OCI-LY3 (cell line): ENCODE measurements at regions not wholly inside any gene's neighbourhood (a gene's known extent, or its start where the extent isn't known, plus 50 kb on each side); places are given as distances from the start of the nearest gene placed in this dataset.

ENCODE experiments used
- CTCF ChIP-seq: fragments of 200-600, 300-600 bp; sonication (generic); IDR thresholded peaks from 2 replicates; pipeline ENCODE4 v1.5.1; 2014; ENCODE audit warnings: antibody characterized with exemption, low read length, low read depth
- EZH2phosphoT487 ChIP-seq: fragments of 200-600 bp; shearing (Covaris generic); IDR thresholded peaks from 2 replicates; pipeline ENCODE4 v1.6.1; 2018; ENCODE audit warnings: antibody characterized with exemption, mixed run types, low read depth

GRCh38 chr9:95383845-95384244 lies 66.3 kb upstream of the FANCC start:
- no peak for TF ChIP-seq CTCF
- TF ChIP-seq EZH2phosphoT487: no peak
